H1 (cell line): ENCODE measurements at regions not wholly inside any gene's neighbourhood (a gene's known extent, or its start where the extent isn't known, plus 50 kb on each side); places are given as distances from the start of the nearest gene placed in this dataset.

Experiments
- BCL11A ChIP-seq, 2 experiments: IDR thresholded peaks; one replicate each; pipeline ENCODE4 v1.6.1; 2011; ENCODE audit warnings: low read depth in 2 of 2, low read length in 2 of 2, mild to moderate bottlenecking in 2 of 2
- CHD1 ChIP-seq: IDR thresholded peaks from 2 replicates; pipeline ENCODE4 v1.6.1; 2012; ENCODE audit warnings: low read depth, low read length, improper control_type of control experiment
- CHD7 ChIP-seq: fragments of 300-600 bp; sonication (generic); IDR thresholded peaks from 2 replicates; pipeline ENCODE4 v1.7.1; 2012; ENCODE audit warnings: low read length, moderate library complexity, mild to moderate bottlenecking, inconsistent platforms; ENCODE audit not compliant: insufficient replicate concordance
- EZH2 ChIP-seq: fragments of 200-600 bp; sonication (generic); IDR thresholded peaks from 2 replicates; pipeline ENCODE4 v1.7.1; 2012; ENCODE audit warnings: low read depth, mild to moderate bottlenecking, moderate library complexity, low read length, inconsistent platforms; ENCODE audit not compliant: severe bottlenecking

- TF ChIP-seq CHD7 (no peak), CHD1 (no peak), EZH2 (no peak), BCL11A (IDR thresholded peaks at IDR 0.05; ENCODE audit: low read depth in 2 of 2, low read length in 2 of 2) (no peak)
Observed at GRCh38 chr4:37146260-37146659, 98.3 kb upstream of the NWD2 start (continued).
